Smooth muscle cell (in vitro differentiated cells): ENCODE measurements at regions not wholly inside any gene's neighbourhood (a gene's known extent, or its start where the extent isn't known, plus 50 kb on each side); places are given as distances from the start of the nearest gene placed in this dataset.
A peak's percentile ranks its signal among the peaks of the same experiment; 100 is the strongest.

Source experiments
- DNase-seq: peaks from one replicate; lab custom pipeline; 2025; ENCODE audit not compliant: unreplicated experiment; lab: John Stamatoyannopoulos, UW
- H2AFZ ChIP-seq: fragments of 200-600 bp; sonication (generic); 2 replicates; pipeline ENCODE4 v1.6.0; 2016; ENCODE audit warnings: antibody characterized with exemption, low read depth, mild to moderate bottlenecking
- H3F3A ChIP-seq: fragments of 200-600 bp; sonication (generic); 2 replicates; pipeline ENCODE4 v1.6.0; 2017; ENCODE audit warnings: antibody characterized with exemption, low read depth
- H3K27ac ChIP-seq: fragments of 200-600 bp; sonication (generic); 2 replicates; pipeline ENCODE4 v1.5.1; 2016; ENCODE audit warnings: low read depth, mild to moderate bottlenecking
- H3K27me3 ChIP-seq: fragments of 200-600 bp; sonication (generic); 2 replicates; pipeline ENCODE4 v1.6.1; 2016; ENCODE audit warnings: low read depth, mild to moderate bottlenecking
- H3K36me3 ChIP-seq: fragments of 200-600 bp; sonication (generic); 2 replicates; pipeline ENCODE4 v1.5.1; 2016; ENCODE audit warnings: low read depth
- H3K4me1 ChIP-seq: fragments of 200-600 bp; sonication (generic); 2 replicates; pipeline ENCODE4 v1.5.1; 2016; ENCODE audit warnings: low read depth
- H3K4me2 ChIP-seq: fragments of 200-600 bp; sonication (generic); 2 replicates; pipeline ENCODE4 v1.6.0; 2016; ENCODE audit warnings: mild to moderate bottlenecking
- H3K4me3 ChIP-seq: fragments of 200-600 bp; sonication (generic); 2 replicates; pipeline ENCODE4 v1.5.1; 2016; ENCODE audit warnings: mild to moderate bottlenecking
- H3K79me2 ChIP-seq: fragments of 200-600 bp; sonication (generic); 2 replicates; pipeline ENCODE4 v1.6.0; 2016; ENCODE audit warnings: low read depth, mild to moderate bottlenecking
- H3K9ac ChIP-seq: fragments of 200-600 bp; sonication (generic); 2 replicates; pipeline ENCODE4 v1.6.0; 2016; ENCODE audit warnings: low read depth
- H3K9me3 ChIP-seq: fragments of 200-600 bp; sonication (generic); replicated peaks from 2 replicates; pipeline ENCODE4 v1.5.1; 2016; ENCODE audit warnings: low read depth
- H4K20me1 ChIP-seq: fragments of 200-600 bp; sonication (generic); 2 replicates; pipeline ENCODE4 v1.6.0; 2016; ENCODE audit warnings: low read depth
- WGBS: methylation state at CpG from one replicate; pipeline ENCODE4 v1.1.7; 2016; ENCODE audit warnings: low lambda C conversion rate; 5-methylcytosine and 5-hydroxymethylcytosine counted together
- TF ChIP-seq, protein P1 (sequence below): fragments of 200-600 bp; sonication (generic); IDR thresholded peaks from 2 replicates; pipeline ENCODE4 v1.5.1; 2017; ENCODE audit warnings: borderline replicate concordance, mild to moderate bottlenecking, antibody characterized with exemption; ENCODE audit not compliant: insufficient read depth, poor library complexity, severe bottlenecking

DNA sequence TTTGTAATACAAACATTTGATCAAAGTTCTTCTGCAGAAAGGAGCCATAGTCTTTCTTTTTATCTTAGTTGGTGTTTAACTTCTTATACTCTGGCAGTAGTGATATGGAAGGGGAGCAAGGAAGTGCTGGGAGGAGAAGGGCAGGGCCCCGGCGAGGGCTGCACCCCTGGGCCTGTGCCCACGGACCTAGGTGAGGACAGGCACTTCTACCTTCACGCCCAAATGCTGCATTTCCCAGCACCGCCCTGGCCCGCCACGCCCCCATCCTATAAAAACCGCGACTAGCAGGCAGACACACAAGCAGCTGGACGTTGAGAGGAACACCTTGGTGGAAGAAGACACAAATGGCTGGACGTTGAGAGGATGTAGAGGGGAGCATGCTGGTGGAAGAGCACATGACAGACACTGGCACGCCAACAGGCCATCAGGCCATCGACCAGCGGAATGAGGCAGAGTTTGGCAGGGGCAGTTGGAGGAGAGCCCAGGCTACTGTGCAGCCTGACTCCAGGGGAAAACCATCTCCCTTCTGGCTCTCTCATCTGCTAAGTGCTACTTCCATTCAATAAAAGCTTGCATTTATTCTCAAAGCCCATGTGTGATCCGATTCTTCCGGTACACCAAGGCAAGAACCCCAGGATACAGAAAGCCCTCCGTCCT is 81.5 kb upstream of the C9orf72 start:
- Histone ChIP-seq H3F3A (no peaks in the 10 kb centered on the region), H3K27me3 (no peaks in the 10 kb centered on the region), H3K79me2 (no peaks in the 10 kb centered on the region), H3K4me1 (no peaks in the 10 kb centered on the region), H3K4me2 (no peak overlapping the region), H3K9me3 (no peaks in the 10 kb centered on the region), H3K36me3 (no peaks in the 10 kb centered on the region), H3K9ac (no peak overlapping the region), H2AFZ (no peak overlapping the region), H3K27ac (no peak overlapping the region), H4K20me1 (no peaks in the 10 kb centered on the region), H3K4me3 (no peak overlapping the region)
- WGBS, result 92% methylated on average over 17 of the region's 17 CpGs
- TF ChIP-seq, protein P1, sequence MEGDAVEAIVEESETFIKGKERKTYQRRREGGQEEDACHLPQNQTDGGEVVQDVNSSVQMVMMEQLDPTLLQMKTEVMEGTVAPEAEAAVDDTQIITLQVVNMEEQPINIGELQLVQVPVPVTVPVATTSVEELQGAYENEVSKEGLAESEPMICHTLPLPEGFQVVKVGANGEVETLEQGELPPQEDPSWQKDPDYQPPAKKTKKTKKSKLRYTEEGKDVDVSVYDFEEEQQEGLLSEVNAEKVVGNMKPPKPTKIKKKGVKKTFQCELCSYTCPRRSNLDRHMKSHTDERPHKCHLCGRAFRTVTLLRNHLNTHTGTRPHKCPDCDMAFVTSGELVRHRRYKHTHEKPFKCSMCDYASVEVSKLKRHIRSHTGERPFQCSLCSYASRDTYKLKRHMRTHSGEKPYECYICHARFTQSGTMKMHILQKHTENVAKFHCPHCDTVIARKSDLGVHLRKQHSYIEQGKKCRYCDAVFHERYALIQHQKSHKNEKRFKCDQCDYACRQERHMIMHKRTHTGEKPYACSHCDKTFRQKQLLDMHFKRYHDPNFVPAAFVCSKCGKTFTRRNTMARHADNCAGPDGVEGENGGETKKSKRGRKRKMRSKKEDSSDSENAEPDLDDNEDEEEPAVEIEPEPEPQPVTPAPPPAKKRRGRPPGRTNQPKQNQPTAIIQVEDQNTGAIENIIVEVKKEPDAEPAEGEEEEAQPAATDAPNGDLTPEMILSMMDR, result no peak
- no peak for DNase-seq

DNA sequence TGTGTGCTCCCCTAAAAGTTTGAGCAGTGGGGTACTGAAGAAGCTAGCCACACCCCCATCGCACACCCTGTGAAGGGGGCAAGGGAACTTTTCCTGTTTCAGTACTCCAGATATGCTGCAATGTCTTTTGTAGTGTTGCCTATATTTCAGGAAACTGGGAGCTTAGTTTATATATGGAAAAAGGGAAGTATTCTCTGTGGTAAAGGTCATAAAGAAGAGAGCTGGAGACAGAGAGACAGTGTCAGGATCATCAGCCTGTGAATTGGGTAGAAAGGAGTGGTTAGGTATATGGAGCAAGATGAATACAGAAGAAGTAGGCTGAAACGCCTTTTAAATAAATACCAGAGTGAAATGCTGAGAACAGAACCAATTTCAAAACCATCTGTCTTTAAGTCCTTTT is 82.2 kb upstream of the C9orf72 start:
- H3F3A ChIP-seq, result no peaks in the 10 kb centered on the region
- no peak overlapping the region for H3K9ac ChIP-seq
- H2AFZ ChIP-seq, result no peak overlapping the region
- no peak for DNase-seq
- no peak overlapping the region for H3K27ac ChIP-seq
- no peaks in the 10 kb centered on the region for H3K4me1 ChIP-seq
- WGBS, result 80% methylated on average over 2 of the region's 2 CpGs
- no peaks in the 10 kb centered on the region for H3K36me3 ChIP-seq
- H3K9me3 ChIP-seq, result no peaks in the 10 kb centered on the region
- H3K4me3 ChIP-seq, result no peak overlapping the region
- H4K20me1 ChIP-seq, result no peaks in the 10 kb centered on the region
- H3K79me2 ChIP-seq, result no peaks in the 10 kb centered on the region
- TF ChIP-seq, protein P1, result no peak
- H3K27me3 ChIP-seq, result no peaks in the 10 kb centered on the region
- no peak overlapping the region for H3K4me2 ChIP-seq

DNA sequence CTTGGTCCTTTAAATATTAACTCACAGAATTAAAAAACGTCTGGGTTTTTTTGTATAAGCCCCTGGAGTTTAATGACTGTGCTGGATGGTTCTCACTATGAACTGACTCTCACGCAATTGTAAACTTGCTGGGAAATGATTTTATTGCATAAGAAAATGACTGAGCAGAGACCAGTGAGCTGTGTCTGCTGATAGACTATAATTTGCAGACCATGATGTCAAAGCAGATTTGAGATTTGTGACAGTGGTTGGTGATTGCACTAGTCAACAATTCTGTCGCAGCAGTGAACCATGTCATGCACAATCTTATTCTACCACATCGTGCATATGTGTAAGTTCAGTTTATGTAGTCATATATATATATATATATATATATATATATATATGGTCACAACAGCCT is 85.7 kb upstream of the C9orf72 start:
- no peak overlapping the region for H3K9ac ChIP-seq
- no peaks in the 10 kb centered on the region for H3K9me3 ChIP-seq
- TF ChIP-seq, protein P1, result no peak
- DNase-seq, result no peak
- no peaks in the 10 kb centered on the region for H3K4me1 ChIP-seq
- H3K79me2 ChIP-seq, result no peaks in the 10 kb centered on the region
- H3K36me3 ChIP-seq, result no peaks in the 10 kb centered on the region
- H4K20me1 ChIP-seq, result no peaks in the 10 kb centered on the region
- H3K27me3 ChIP-seq, result no peaks in the 10 kb centered on the region
- H3K4me3 ChIP-seq, result no peak overlapping the region
- WGBS, result 29% methylated on average over 4 of the region's 4 CpGs
- no peaks in the 10 kb centered on the region for H3F3A ChIP-seq
- H3K27ac ChIP-seq, result peak overlapping the region; percentile 76
- H2AFZ ChIP-seq, result no peak overlapping the region
- H3K4me2 ChIP-seq, result no peak overlapping the region

DNA sequence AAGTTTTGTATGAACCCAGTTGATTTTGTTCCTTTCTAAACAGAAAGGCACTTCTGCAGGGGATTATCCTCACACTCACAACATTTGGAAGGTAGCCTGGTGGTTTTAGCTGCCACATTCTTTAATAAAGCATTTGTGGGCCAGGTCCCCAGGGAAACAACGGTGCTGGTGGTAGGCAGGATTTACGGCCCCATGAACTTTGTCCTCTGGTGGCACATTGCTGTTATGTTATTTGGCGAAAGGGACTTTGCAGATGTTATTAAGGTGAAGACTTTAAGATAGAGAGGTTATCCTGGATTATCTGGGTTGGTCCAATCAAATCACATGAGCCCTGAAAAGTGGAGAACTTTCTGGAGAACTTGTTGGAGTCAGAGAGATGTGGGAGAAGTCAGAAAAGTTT is 86.3 kb upstream of the C9orf72 start:
- no peaks in the 10 kb centered on the region for H3F3A ChIP-seq
- TF ChIP-seq, protein P1, result no peak
- no peaks in the 10 kb centered on the region for H4K20me1 ChIP-seq
- H3K4me2 ChIP-seq, result no peak overlapping the region
- 72% methylated on average over 3 of the region's 3 CpGs for WGBS
- peak overlapping the region; percentile 41 for H2AFZ ChIP-seq
- H3K9ac ChIP-seq, result no peak overlapping the region
- no peaks in the 10 kb centered on the region for H3K79me2 ChIP-seq
- DNase-seq, result no peak
- no peaks in the 10 kb centered on the region for H3K9me3 ChIP-seq
- no peaks in the 10 kb centered on the region for H3K4me1 ChIP-seq
- H3K4me3 ChIP-seq, result no peak overlapping the region
- peak overlapping the region; percentile 47 for H3K27ac ChIP-seq
- H3K36me3 ChIP-seq, result no peaks in the 10 kb centered on the region
- no peaks in the 10 kb centered on the region for H3K27me3 ChIP-seq
